KOPT-K1 (cell line): ENCODE measurements at regions not wholly inside any gene's neighbourhood (a gene's known extent, or its start where the extent isn't known, plus 50 kb on each side); places are given as distances from the start of the nearest gene placed in this dataset.
"Not testable (repeated sequence)": the region's sequence is repeated elsewhere in the genome, so short reads cannot be mapped to it uniquely, and the experiment has no call there.

ENCODE experiments used
- H3K27ac ChIP-seq: fragments of 200-600 bp; sonication (generic); 2 replicates; pipeline ENCODE4 v1.5.1; 2016; ENCODE audit warnings: antibody characterized with exemption, mild to moderate bottlenecking, low read depth, low read length; ENCODE audit not compliant: poor library complexity, severe bottlenecking
- H3K36me3 ChIP-seq: fragments of 200-600 bp; sonication (generic); 2 replicates; pipeline ENCODE4 v1.5.1; 2017; ENCODE audit warnings: antibody characterized with exemption, mild to moderate bottlenecking, low read length, moderate library complexity; ENCODE audit not compliant: insufficient read depth
- H3K9me3 ChIP-seq: fragments of 200-600 bp; sonication (generic); 2 replicates; pipeline ENCODE4 v1.5.1; 2017; ENCODE audit warnings: antibody characterized with exemption, low read length, mild to moderate bottlenecking; ENCODE audit not compliant: insufficient read depth, poor library complexity, severe bottlenecking

DNA sequence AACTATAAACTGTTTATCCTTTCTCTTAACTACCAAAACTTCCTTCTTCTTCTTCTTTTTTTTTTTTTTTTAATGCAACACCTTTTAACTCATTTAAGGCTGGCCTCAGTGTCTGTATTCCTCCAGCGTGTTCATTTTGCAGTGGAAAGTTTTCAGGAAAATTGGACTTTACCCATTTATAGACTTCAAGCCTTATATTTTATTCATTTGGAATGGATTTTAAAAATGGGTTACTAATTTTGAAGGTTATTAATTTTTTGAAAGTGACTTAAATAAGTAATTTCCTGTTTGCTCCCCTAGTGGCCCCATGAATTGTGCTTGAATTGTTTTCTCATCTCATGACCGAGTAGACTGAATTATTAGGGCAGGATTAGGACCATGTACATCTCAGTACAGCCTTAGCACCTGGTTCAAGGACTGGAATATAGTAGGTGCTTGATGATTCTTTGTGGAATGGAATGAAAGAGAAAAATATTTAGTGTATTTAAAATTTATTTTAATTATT lies 282.7 kb downstream of the ANKRD50 start:
- H3K36me3 ChIP-seq = no peaks in the 10 kb centered on the region
- no peak overlapping the region for H3K27ac ChIP-seq
- H3K9me3 ChIP-seq = no peaks in the 10 kb centered on the region

- Histone ChIP-seq H3K9me3 (no peaks in the 10 kb centered on the region), H3K27ac (no peak overlapping the region), H3K36me3 (no peaks in the 10 kb centered on the region)
Measured at GRCh38 chr4:124431653-124432192, 280.8 kb downstream of the ANKRD50 start.

GRCh38 chr4:124432500-124432899 lies 280.0 kb downstream of the ANKRD50 start:
- no peak overlapping the region for H3K27ac ChIP-seq

GRCh38 chr4:124433044-124433443 lies 279.5 kb downstream of the ANKRD50 start:
- Histone ChIP-seq H3K36me3 (no peaks in the 10 kb centered on the region), H3K27ac (no peak overlapping the region), H3K9me3 (no peaks in the 10 kb centered on the region)

More at GRCh38 chr4:124432500-124432899, 280.0 kb downstream of the ANKRD50 start:
- H3K9me3 ChIP-seq = no peaks in the 10 kb centered on the region
- H3K36me3 ChIP-seq = no peaks in the 10 kb centered on the region

DNA sequence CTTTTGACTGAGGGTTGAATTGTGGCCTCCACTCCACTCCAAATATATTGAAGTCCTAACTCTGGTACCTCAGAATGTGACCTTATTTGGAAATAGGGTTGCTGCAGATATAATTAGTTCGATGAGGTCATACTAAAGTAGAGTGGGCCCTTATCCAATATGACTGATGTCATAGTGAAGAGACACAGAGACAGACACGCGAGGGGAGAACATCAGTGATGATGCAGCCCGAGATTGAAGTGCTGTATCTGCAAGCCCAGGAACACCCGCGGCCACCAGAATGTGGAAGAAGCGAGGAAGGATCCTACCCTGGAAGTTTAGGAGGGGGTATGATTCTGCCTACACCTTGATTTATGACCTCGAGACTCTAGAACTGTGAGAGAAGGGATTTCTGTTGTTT lies 279.0 kb downstream of the ANKRD50 start:
- no peak overlapping the region for H3K27ac ChIP-seq
- H3K36me3 ChIP-seq = no peaks in the 10 kb centered on the region
- H3K9me3 ChIP-seq = no peaks in the 10 kb centered on the region

DNA sequence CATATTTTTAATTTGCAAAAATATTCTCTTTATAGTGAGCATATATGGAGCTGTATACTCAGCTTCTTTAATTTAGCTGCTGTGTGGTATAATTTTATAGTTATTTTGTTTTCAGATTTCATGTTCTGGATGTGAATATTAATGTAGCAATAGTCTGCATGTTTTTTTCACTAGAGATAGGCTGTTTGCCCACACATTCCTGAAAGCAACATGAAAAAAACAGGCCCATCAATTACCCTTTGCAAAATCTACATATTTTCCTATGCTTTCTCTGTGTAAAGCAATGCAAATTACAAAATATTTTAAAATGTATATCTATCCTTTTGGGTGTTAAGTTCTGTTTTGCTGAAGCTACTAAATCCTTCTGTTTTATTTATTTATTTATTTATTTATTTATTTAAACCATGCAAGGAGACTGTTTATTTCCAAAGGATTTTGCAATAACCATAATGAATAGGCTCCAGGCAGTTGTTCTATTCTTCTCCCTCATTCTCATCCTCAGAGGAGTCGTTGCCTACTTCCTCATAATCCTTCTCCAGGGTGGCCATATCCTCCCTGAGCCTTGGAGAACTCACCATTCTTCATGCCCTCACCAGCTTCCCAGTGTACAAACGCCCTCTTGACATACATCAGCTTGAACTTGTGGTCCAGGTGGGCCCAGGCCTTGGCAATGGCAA lies 277.1 kb downstream of the ANKRD50 start:
- no peaks in the 10 kb centered on the region for H3K36me3 ChIP-seq
- no peak overlapping the region for H3K27ac ChIP-seq
- no peaks in the 10 kb centered on the region for H3K9me3 ChIP-seq

GRCh38 chr4:124437853-124438495 lies 274.6 kb downstream of the ANKRD50 start:
- Histone ChIP-seq H3K36me3 (no peaks in the 10 kb centered on the region), H3K27ac (no peak overlapping the region), H3K9me3 (no peaks in the 10 kb centered on the region)

DNA sequence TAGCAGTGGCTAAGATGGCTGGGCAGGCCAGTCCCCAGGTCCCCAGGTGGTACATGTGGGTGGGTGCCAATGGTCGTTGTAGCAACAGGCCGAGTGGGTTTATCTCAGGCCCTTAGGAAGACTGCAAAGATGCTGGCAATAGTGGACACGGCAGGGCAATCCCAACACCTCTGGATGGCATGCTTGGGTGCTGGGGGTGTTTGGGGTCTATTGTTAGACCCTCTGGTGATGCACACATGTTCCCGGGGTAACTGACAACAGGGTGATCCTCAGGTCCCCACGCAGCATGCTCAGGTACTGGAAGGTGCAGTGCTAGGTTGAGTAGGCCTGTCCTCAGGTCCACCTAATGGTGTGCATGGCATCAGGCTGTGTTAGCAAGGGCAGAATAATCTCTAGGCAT lies 267.5 kb downstream of the ANKRD50 start:
- Histone ChIP-seq H3K27ac (no peak overlapping the region), H3K36me3 (no peaks in the 10 kb centered on the region), H3K9me3 (peaks cover 11% of the 10 kb centered on the region)

DNA sequence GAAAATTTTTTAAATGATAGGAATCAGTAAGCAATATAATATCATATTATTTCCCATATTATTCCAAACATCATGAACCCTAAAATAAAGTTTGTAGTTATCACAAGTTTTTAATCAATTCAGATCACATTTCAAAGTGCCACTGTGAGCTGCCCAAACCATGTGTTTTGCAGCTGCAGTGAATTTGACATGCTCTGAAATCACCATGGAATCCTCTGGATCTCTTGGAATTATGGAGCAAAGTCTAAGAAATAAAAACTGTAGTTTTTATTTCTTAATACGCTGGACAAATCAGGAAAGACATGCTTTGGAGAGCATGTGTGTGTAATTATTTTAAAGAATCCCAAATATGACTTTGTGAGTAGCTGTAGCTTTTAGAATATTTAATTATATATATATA lies 262.7 kb downstream of the ANKRD50 start:
- Histone ChIP-seq H3K27ac (no peak overlapping the region), H3K9me3 (peaks cover 5% of the 10 kb centered on the region), H3K36me3 (no peaks in the 10 kb centered on the region)

GRCh38 chr4:124450851-124451250 lies 261.7 kb downstream of the ANKRD50 start:
- Histone ChIP-seq H3K9me3 (no peaks in the 10 kb centered on the region), H3K36me3 (no peaks in the 10 kb centered on the region), H3K27ac (no peak overlapping the region)

DNA sequence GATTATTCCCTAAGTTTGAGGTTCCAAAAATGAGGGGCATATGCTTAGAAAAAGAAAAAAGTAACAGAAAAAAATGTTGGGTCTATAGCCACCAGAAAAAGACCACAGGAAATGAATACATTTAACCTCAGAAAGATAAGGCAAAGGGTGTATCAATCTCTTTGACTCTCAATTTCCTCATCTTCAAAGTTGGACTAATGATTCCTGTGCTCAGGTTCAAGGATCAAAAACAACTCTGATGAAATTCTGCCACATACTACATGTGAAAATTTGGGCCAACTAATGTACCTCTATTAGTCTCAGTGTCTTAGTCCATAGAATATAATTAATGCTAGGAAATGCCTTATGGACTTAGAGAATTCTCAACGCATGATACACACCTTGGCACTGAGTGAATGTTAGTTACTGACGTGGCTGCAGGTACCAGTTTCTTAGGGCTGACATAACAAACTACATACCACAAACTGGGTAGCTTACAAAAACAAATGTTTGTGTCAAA lies 257.7 kb downstream of the ANKRD50 start:
- Histone ChIP-seq H3K27ac (no peak overlapping the region), H3K9me3 (no peaks in the 10 kb centered on the region), H3K36me3 (no peaks in the 10 kb centered on the region)

DNA sequence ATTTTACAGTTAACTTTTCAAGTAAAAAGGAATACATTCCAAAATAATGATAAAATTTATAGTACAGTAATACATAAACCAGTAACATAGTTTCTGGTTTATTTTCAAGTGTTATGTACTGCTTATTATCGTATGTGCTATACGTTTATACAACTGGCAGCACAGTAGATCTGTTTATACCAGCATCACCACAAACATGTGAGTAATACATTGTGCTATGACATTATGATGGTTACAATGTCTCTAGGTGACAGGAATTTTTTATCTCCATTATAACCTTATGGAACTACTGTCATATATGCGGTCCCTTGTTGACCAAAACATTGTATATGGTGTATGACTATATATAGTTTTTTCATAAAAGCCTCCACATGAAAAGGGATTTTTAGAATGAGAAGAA lies 256.9 kb downstream of the ANKRD50 start:
- H3K9me3 ChIP-seq = no peaks in the 10 kb centered on the region
- no peaks in the 10 kb centered on the region for H3K36me3 ChIP-seq
- H3K27ac ChIP-seq = no peak overlapping the region

DNA sequence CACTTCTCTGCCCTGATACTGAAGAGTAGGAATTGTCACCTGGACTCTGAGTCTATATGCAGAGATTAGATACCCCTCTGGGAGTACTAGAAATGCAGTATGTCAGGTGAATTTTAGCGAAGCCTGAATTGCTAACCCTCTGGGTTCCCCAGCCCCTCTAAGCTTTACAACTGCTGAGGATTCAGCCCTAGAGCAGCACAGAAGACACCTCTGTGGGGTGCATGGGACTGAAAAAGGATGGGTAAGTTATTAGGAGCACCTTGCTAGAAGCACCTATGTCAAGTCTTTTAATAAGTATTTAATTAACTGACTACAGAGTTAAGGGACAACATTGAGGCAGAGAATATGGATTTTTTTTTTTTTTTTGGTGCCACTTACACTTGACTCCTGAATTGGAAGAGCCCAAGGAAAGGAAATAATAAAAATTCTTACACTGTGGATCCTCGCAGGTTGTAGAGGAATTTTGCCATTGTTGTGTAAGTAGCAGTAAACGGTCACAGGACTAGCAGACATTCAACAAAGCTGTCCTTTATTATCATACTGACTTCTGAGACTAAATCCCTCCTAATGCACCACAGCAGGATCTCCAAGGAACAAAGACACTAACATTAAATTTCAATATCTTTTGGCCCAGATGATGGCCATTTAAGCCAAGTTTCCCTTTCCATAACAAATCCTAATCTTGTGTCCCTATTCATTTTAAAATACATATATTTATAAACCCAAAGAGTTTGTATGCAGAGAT lies 253.2 kb downstream of the ANKRD50 start:
- H3K36me3 ChIP-seq = no peaks in the 10 kb centered on the region
- H3K27ac ChIP-seq = no peak overlapping the region
- H3K9me3 ChIP-seq = no peaks in the 10 kb centered on the region

GRCh38 chr4:124459941-124460310 lies 252.6 kb downstream of the ANKRD50 start:
- no peak overlapping the region for H3K27ac ChIP-seq
- H3K36me3 ChIP-seq = no peaks in the 10 kb centered on the region
- no peaks in the 10 kb centered on the region for H3K9me3 ChIP-seq

DNA sequence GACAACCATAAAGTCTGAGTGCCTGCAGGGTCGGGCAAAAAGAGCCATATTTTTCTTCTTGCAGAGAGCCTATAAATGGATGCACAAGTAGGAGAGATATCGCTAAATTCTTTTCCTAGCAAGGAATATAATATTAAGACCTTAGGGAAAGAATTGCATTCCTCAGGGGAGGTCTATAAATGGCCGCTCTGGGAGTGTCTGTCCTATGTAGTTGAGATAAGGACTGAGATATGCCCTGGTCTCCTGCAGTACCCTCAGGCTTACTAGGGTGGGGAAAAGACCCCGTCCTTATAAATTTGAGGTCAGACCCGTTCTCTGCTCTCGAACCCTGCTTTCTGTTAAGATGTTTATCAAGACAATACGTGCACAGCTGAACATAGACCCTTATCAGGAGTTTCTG lies 250.9 kb downstream of the ANKRD50 start:
- not testable (repeated sequence) for H3K36me3 ChIP-seq, H3K27ac ChIP-seq, H3K9me3 ChIP-seq
